Liver (tissue), 8 donors: ENCODE measurements at regions not wholly inside any gene's neighbourhood (a gene's known extent, or its start where the extent isn't known, plus 50 kb on each side); places are given as distances from the start of the nearest gene placed in this dataset.
"Not testable (repeated sequence)": the region's sequence is repeated elsewhere in the genome, so short reads cannot be mapped to it uniquely, and the experiment has no call there.

Experiments used
- DNase-seq: peaks from one replicate; pipeline ENCODE4 v3.0.0-alpha.2; 2017; ENCODE audit warnings: low spot score
- H3K27ac ChIP-seq, 2 donors: one replicate each; pipeline ENCODE4 v1.7.0; 2013; ENCODE audit warnings: inconsistent platforms in 2 of 2, low read length in 2 of 2, control low read depth in 1 of 2, low read depth in 1 of 2, mild to moderate bottlenecking in 1 of 2
- H3K27me3 ChIP-seq, 4 donors: one replicate each; pipeline versions ENCODE4 v1.6.1 to v1.7.0; 2013; ENCODE audit warnings: low read length in 3 of 4, inconsistent platforms in 1 of 4, mild to moderate bottlenecking in 1 of 4, moderate library complexity in 1 of 4; ENCODE audit not compliant: control insufficient read depth in 4 of 4, insufficient read depth in 4 of 4
- H3K36me3 ChIP-seq, 4 donors: one replicate each; pipeline versions ENCODE4 v1.6.1 to v1.7.0; 2013; ENCODE audit warnings: low read length in 3 of 4, mild to moderate bottlenecking in 3 of 4, low read depth in 1 of 4, moderate library complexity in 1 of 4; ENCODE audit not compliant: control insufficient read depth in 4 of 4, insufficient read depth in 3 of 4
- H3K4me1 ChIP-seq, 4 donors: one replicate each; pipeline versions ENCODE4 v1.6.1 to v1.7.0; 2013; ENCODE audit warnings: low read length in 3 of 4, mild to moderate bottlenecking in 3 of 4, moderate library complexity in 1 of 4; ENCODE audit not compliant: control insufficient read depth in 4 of 4, insufficient read depth in 4 of 4
- H3K4me3 ChIP-seq, 3 donors: one replicate each; pipeline versions ENCODE4 v1.6.1 to v1.7.0; 2013; ENCODE audit warnings: low read length in 3 of 3, control low read depth in 1 of 3, low read depth in 1 of 3, mild to moderate bottlenecking in 1 of 3
- H3K9ac ChIP-seq, 2 donors: one replicate each; pipeline ENCODE4 v1.7.0; 2013; ENCODE audit warnings: low read length in 2 of 2, mild to moderate bottlenecking in 2 of 2, moderate library complexity in 2 of 2, control low read depth in 1 of 2, low read depth in 1 of 2
- H3K9me3 ChIP-seq, 4 donors: one replicate each; pipeline versions ENCODE4 v1.6.1 to v1.7.0; 2013; ENCODE audit warnings: low read length in 3 of 4; ENCODE audit not compliant: control insufficient read depth in 4 of 4
- CTCF ChIP-seq: fragments of 150-350 bp; IDR thresholded peaks from 2 replicates; pipeline ENCODE4 v1.5.1; 2017; ENCODE audit warnings: improper control_type of control experiment, low read depth, low read length; ENCODE audit not compliant: missing input control
- FOXA1 ChIP-seq: IDR thresholded peaks from 2 replicates; pipeline ENCODE4 v1.6.1; 2016; ENCODE audit warnings: antibody characterized with exemption
- FOXA2 ChIP-seq: IDR thresholded peaks from 2 replicates; pipeline ENCODE4 v1.6.1; 2016; ENCODE audit warnings: antibody characterized with exemption
- HNF4A ChIP-seq, 2 donors: conservative IDR thresholded peaks; 2 replicates each; pipeline ENCODE4 v1.6.1; 2016; ENCODE audit warnings: antibody characterized with exemption in 2 of 2, mild to moderate bottlenecking in 2 of 2
- HNF4G ChIP-seq: IDR thresholded peaks from 2 replicates; pipeline ENCODE4 v1.6.1; 2016; ENCODE audit warnings: antibody characterized with exemption
- JUND ChIP-seq, 2 donors: IDR thresholded peaks; 2 replicates each; pipeline ENCODE4 v1.6.1; 2016; ENCODE audit warnings: antibody characterized with exemption in 2 of 2
- MAX ChIP-seq: IDR thresholded peaks from 2 replicates; pipeline ENCODE4 v1.6.1; 2016; ENCODE audit warnings: antibody characterized with exemption
- RAD21 ChIP-seq, 2 donors: IDR thresholded peaks; 2 replicates each; pipeline ENCODE4 v1.6.1; 2016; ENCODE audit warnings: antibody characterized with exemption in 2 of 2, mild to moderate bottlenecking in 2 of 2
- REST ChIP-seq: IDR thresholded peaks from 2 replicates; pipeline ENCODE4 v1.6.1; 2016; ENCODE audit warnings: antibody characterized with exemption, mild to moderate bottlenecking
- SP1 ChIP-seq: IDR thresholded peaks from 2 replicates; pipeline ENCODE4 v1.6.1; 2018; ENCODE audit warnings: antibody characterized with exemption, mild to moderate bottlenecking
- TAF1 ChIP-seq: conservative IDR thresholded peaks from 2 replicates; pipeline ENCODE4 v1.6.1; 2016; ENCODE audit warnings: antibody characterized with exemption, mild to moderate bottlenecking
- YY1 ChIP-seq: IDR thresholded peaks from 2 replicates; pipeline ENCODE4 v1.6.1; 2016; ENCODE audit warnings: antibody characterized with exemption, mild to moderate bottlenecking
- ZBTB33 ChIP-seq: IDR thresholded peaks from 2 replicates; pipeline ENCODE4 v1.6.1; 2016; ENCODE audit warnings: antibody characterized with exemption
- WGBS: extraction: QIAGEN DNeasy Blood & Tissue Kit; methylation state at CpG from one replicate; pipeline ENCODE4 v1.1.7; 2013; 5-methylcytosine and 5-hydroxymethylcytosine counted together
- TF ChIP-seq, protein P1 (sequence below): IDR thresholded peaks from 2 replicates; pipeline ENCODE4 v1.6.1; 2016; ENCODE audit warnings: antibody characterized with exemption
- donor health status: healthy.
- donor health status: healthy.
- donor health status: healthy.
- donor health status: healthy.
- donor health status: healthy.

DNA sequence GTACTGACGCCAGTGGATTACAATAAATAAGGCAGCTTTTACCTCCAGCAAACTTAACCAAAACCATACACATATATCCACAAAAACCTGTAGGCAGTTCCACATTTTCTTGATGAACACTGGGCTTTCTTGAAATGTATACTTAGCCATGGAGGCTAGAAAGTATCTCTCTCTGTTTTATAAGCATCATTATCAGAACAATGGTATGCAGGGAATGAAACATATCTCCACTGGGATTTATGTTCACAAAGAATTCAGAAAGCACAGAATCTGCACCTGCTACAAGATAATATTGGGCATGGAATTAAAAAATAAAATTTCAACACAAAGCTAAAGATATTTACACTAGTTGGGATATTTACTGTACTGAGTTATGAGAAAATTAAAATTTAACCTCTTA, 126.1 kb upstream of the RASA1 start:
- Histone ChIP-seq H3K36me3 (no peaks in the 10 kb centered on the region), H3K27ac (no peak overlapping the region), H3K4me1 (no peaks in the 10 kb centered on the region), H3K4me3 (no peak overlapping the region), H3K27me3 (no peaks in the 10 kb centered on the region), H3K9ac (no peak overlapping the region), H3K9me3 (no peaks in the 10 kb centered on the region)
- WGBS = 84% methylated on average over 1 of the region's 1 CpG
- TF ChIP-seq FOXA1 (no peak), RAD21 (IDR thresholded peaks at IDR 0.05) (no peak), REST (no peak), MAX (no peak), CTCF (no peak), YY1 (no peak), TAF1 (no peak), HNF4G (no peak), SP1 (no peak), HNF4A (conservative IDR thresholded peaks at IDR 0.05) (no peak), FOXA2 (no peak), ZBTB33 (no peak), JUND (IDR thresholded peaks at IDR 0.05) (no peak)
- TF ChIP-seq, protein P1, sequence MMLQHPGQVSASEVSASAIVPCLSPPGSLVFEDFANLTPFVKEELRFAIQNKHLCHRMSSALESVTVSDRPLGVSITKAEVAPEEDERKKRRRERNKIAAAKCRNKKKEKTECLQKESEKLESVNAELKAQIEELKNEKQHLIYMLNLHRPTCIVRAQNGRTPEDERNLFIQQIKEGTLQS = no peak
- DNase-seq = no peak

GRCh38 chr5:87145853-87146252, 121.8 kb upstream of the RASA1 start:
- not testable (repeated sequence) for H3K27ac ChIP-seq, DNase-seq, H3K9me3 ChIP-seq, H3K4me1 ChIP-seq, H3K4me3 ChIP-seq, H3K9ac ChIP-seq, H3K27me3 ChIP-seq, H3K36me3 ChIP-seq
- 51% methylated on average over 1 of the region's 1 CpG for WGBS
